ACC112 (cell line): ENCODE measurements at regions not wholly inside any gene's neighbourhood (a gene's known extent, or its start where the extent isn't known, plus 50 kb on each side); places are given as distances from the start of the nearest gene placed in this dataset.

Experiments
- H2AFZ ChIP-seq: fragments of 200-600 bp; sonication (generic); one replicate; pipeline ENCODE4 v1.6.0; 2017; ENCODE audit warnings: antibody characterized with exemption, low read length; ENCODE audit not compliant: unreplicated experiment
- H3K27ac ChIP-seq: fragments of 200-600 bp; sonication (generic); 2 replicates; pipeline ENCODE4 v1.5.1; 2014; ENCODE audit warnings: low read depth, mild to moderate bottlenecking, antibody characterized with exemption, low read length, moderate library complexity
- H3K27me3 ChIP-seq: fragments of 200-600 bp; sonication (generic); 2 replicates; pipeline ENCODE4 v1.6.1; 2014; ENCODE audit warnings: mild to moderate bottlenecking, antibody characterized with exemption, low read length, moderate library complexity, mixed read lengths; ENCODE audit not compliant: insufficient read depth
- H3K36me3 ChIP-seq: fragments of 200-600 bp; sonication (generic); 2 replicates; pipeline ENCODE4 v1.6.1; 2016; ENCODE audit warnings: mild to moderate bottlenecking, antibody characterized with exemption, low read length, moderate library complexity, mixed read lengths; ENCODE audit not compliant: insufficient read depth
- H3K4me1 ChIP-seq: fragments of 200-600 bp; sonication (generic); one replicate; pipeline ENCODE4 v1.6.1; 2016; ENCODE audit warnings: low read length, mixed read lengths; ENCODE audit not compliant: insufficient read depth, unreplicated experiment, control insufficient read depth
- H3K4me3 ChIP-seq: fragments of 200-600 bp; sonication (generic); 2 replicates; pipeline ENCODE4 v1.5.1; 2014; ENCODE audit warnings: mild to moderate bottlenecking, low read depth, low read length
- H3K79me2 ChIP-seq: fragments of 200-600 bp; sonication (generic); one replicate; pipeline ENCODE4 v1.6.0; 2016; ENCODE audit warnings: low read length; ENCODE audit not compliant: control insufficient read depth, unreplicated experiment, insufficient read depth

- Histone ChIP-seq H3K4me3 (no peak overlapping the region), H3K36me3 (no peaks in the 10 kb centered on the region), H2AFZ (no peak overlapping the region), H3K79me2 (no peaks in the 10 kb centered on the region), H3K4me1 (no peaks in the 10 kb centered on the region), H3K27me3 (peaks cover 94% of the 10 kb centered on the region), H3K27ac (no peak overlapping the region)
Observed at GRCh38 chr14:96744262-96744661, 52.9 kb upstream of the VRK1 start.

GRCh38 chr14:96745500-96746051 lies 51.6 kb upstream of the VRK1 start:
- no peak overlapping the region for H3K4me3 ChIP-seq
- H3K36me3 ChIP-seq, result no peaks in the 10 kb centered on the region
- no peak overlapping the region for H2AFZ ChIP-seq
- H3K79me2 ChIP-seq, result no peaks in the 10 kb centered on the region
- no peak overlapping the region for H3K27ac ChIP-seq
- H3K27me3 ChIP-seq, result peaks cover 90% of the 10 kb centered on the region
- H3K4me1 ChIP-seq, result no peaks in the 10 kb centered on the region

- H3K27ac ChIP-seq, result no peak overlapping the region
- no peaks in the 10 kb centered on the region for H3K4me1 ChIP-seq
- H3K4me3 ChIP-seq, result no peak overlapping the region
- no peak overlapping the region for H2AFZ ChIP-seq
- peaks cover 85% of the 10 kb centered on the region for H3K27me3 ChIP-seq
- no peaks in the 10 kb centered on the region for H3K36me3 ChIP-seq
- H3K79me2 ChIP-seq, result no peaks in the 10 kb centered on the region
Observed at GRCh38 chr14:96746101-96746500, 51.1 kb upstream of the VRK1 start.

- H3K4me3 ChIP-seq, result no peak overlapping the region
Observed at GRCh38 chr14:96747006-96747405, 50.2 kb upstream of the VRK1 start.

More at GRCh38 chr14:96747006-96747405, 50.2 kb upstream of the VRK1 start:
- no peaks in the 10 kb centered on the region for H3K79me2 ChIP-seq
- H2AFZ ChIP-seq, result no peak overlapping the region
- peaks cover 77% of the 10 kb centered on the region for H3K27me3 ChIP-seq
- H3K27ac ChIP-seq, result no peak overlapping the region
- H3K4me1 ChIP-seq, result no peaks in the 10 kb centered on the region
- H3K36me3 ChIP-seq, result no peaks in the 10 kb centered on the region
